ENCODE measurements at regions not wholly inside any gene's neighbourhood (a gene's known extent, or its start where the extent isn't known, plus 50 kb on each side); places are given as distances from the start of the nearest gene placed in this dataset.
"Not testable (repeated sequence)": the region's sequence is repeated elsewhere in the genome, so short reads cannot be mapped to it uniquely, and the experiment has no call there.

DNA sequence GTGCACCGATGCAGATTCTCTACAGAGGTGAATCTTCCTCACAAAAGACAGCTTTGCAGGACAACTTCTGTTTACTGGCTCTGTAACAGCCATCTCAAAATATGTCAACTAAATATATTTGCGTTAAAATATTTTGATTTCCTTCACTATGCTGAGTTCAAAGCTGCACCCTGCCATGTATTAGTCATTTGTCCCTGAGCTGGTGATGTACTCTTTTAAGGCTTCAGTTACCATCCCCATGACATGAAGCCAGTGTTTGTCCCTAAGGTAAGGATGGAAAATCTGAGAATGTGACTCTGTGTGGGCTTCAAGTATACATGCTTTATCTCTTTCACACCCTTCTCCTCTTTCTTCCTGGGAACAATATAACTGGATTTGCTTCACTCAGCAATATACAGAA lies 70.2 kb upstream of the BTG3 start:
- Histone ChIP-seq H3K18ac (ENCODE audit: low read depth in 1 of 2, low read length in 2 of 2) (no peak overlapping the region), H3K36me3 (ENCODE audit: control insufficient read depth in 1 of 2, insufficient read depth in 2 of 2, low read depth in 1 of 2, low read length in 2 of 2) (no peaks in the 10 kb centered on the region), H3K9ac (ENCODE audit: low read length) (no peak overlapping the region), H4K91ac (ENCODE audit: low read length) (no peak overlapping the region), H3K4ac (ENCODE audit: low read depth in 1 of 2, low read length in 2 of 2) (no peak overlapping the region), H3K4me3 (ENCODE audit: insufficient read depth in 1 of 2, low read depth in 1 of 2, low read length in 2 of 2) (no peak overlapping the region), H4K8ac (ENCODE audit: low read length) (no peak overlapping the region), H3K9me3 (ENCODE audit: control insufficient read depth, low read length) (peaks cover 4% of the 10 kb centered on the region), H2BK12ac (ENCODE audit: low read length in 2 of 2) (no peak overlapping the region), H2AK5ac (ENCODE audit: low read length, severe bottlenecking) (no peak overlapping the region), H3K79me1 (replicated peaks; ENCODE audit: low read length, poor library complexity, severe bottlenecking) (no peaks in the 10 kb centered on the region), H3K4me1 (ENCODE audit: control insufficient read depth, insufficient read depth, low read depth, low read length) (no peaks in the 10 kb centered on the region), H3K27ac (ENCODE audit: low read length, poor library complexity, severe bottlenecking) (no peak overlapping the region), H3K4me2 (ENCODE audit: low read length, poor library complexity, severe bottlenecking) (no peak overlapping the region), H2AFZ (ENCODE audit: low read depth, low read length) (no peak overlapping the region), H3K27me3 (ENCODE audit: control insufficient read depth in 1 of 2, insufficient read depth in 1 of 2, low read length in 2 of 2) (no peaks in the 10 kb centered on the region), H3K23ac (ENCODE audit: low read length in 2 of 2) (no peak overlapping the region), H3K14ac (ENCODE audit: low read length in 2 of 2) (no peak overlapping the region), H2BK15ac (ENCODE audit: low read depth, poor library complexity, severe bottlenecking) (no peak overlapping the region), H2BK5ac (ENCODE audit: low read depth, low read length, poor library complexity, severe bottlenecking) (no peak overlapping the region), H2BK120ac (ENCODE audit: low read depth, low read length) (no peak overlapping the region)
- DNase-seq = no peak
- 95% methylated on average over 2 of the region's 2 CpGs for WGBS

GRCh38 chr21:17679002-17679600 lies 66.4 kb upstream of the BTG3 start:
- Histone ChIP-seq H3K27me3 (ENCODE audit: control insufficient read depth in 1 of 2, insufficient read depth in 1 of 2, low read length in 2 of 2) (no peaks in the 10 kb centered on the region), H2BK5ac (ENCODE audit: low read depth, low read length, poor library complexity, severe bottlenecking) (no peak overlapping the region), H4K91ac (ENCODE audit: low read length) (no peak overlapping the region), H3K36me3 (ENCODE audit: control insufficient read depth in 1 of 2, insufficient read depth in 2 of 2, low read depth in 1 of 2, low read length in 2 of 2) (no peaks in the 10 kb centered on the region), H2BK15ac (ENCODE audit: low read depth, poor library complexity, severe bottlenecking) (no peak overlapping the region), H3K4me3 (ENCODE audit: insufficient read depth in 1 of 2, low read depth in 1 of 2, low read length in 2 of 2) (no peak overlapping the region), H3K4ac (ENCODE audit: low read depth in 1 of 2, low read length in 2 of 2) (no peak overlapping the region), H3K18ac (ENCODE audit: low read depth in 1 of 2, low read length in 2 of 2) (no peak overlapping the region), H2BK120ac (ENCODE audit: low read depth, low read length) (no peak overlapping the region), H3K4me2 (ENCODE audit: low read length, poor library complexity, severe bottlenecking) (no peak overlapping the region), H3K27ac (ENCODE audit: low read length, poor library complexity, severe bottlenecking) (no peak overlapping the region), H3K4me1 (ENCODE audit: control insufficient read depth, insufficient read depth, low read depth, low read length) (no peaks in the 10 kb centered on the region), H2AFZ (ENCODE audit: low read depth, low read length) (no peak overlapping the region), H3K79me1 (replicated peaks; ENCODE audit: low read length, poor library complexity, severe bottlenecking) (no peaks in the 10 kb centered on the region), H3K14ac (ENCODE audit: low read length in 2 of 2) (no peak overlapping the region), H2BK12ac (ENCODE audit: low read length in 2 of 2) (no peak overlapping the region), H4K8ac (ENCODE audit: low read length) (no peak overlapping the region), H2AK5ac (ENCODE audit: low read length, severe bottlenecking) (no peak overlapping the region), H3K9ac (ENCODE audit: low read length) (no peak overlapping the region), H3K9me3 (ENCODE audit: control insufficient read depth, low read length) (no peaks in the 10 kb centered on the region), H3K23ac (ENCODE audit: low read length in 2 of 2) (no peak overlapping the region)
- DNase-seq = peak; percentile 77
- WGBS = no CpG with 5 or more reads among the region's 1 CpG

GRCh38 chr21:17676930-17677329 lies 64.2 kb upstream of the BTG3 start:
- H4K8ac ChIP-seq (ENCODE audit: low read length); H3K27me3 ChIP-seq (ENCODE audit: control insufficient read depth in 1 of 2, insufficient read depth in 1 of 2, low read length in 2 of 2); H2AK5ac ChIP-seq (ENCODE audit: low read length, severe bottlenecking); H3K9me3 ChIP-seq (ENCODE audit: control insufficient read depth, low read length); H3K4ac ChIP-seq (ENCODE audit: low read depth in 1 of 2, low read length in 2 of 2); H3K36me3 ChIP-seq (ENCODE audit: control insufficient read depth in 1 of 2, insufficient read depth in 2 of 2, low read depth in 1 of 2, low read length in 2 of 2); H2BK5ac ChIP-seq (ENCODE audit: low read depth, low read length, poor library complexity, severe bottlenecking); H4K91ac ChIP-seq (ENCODE audit: low read length); H2BK12ac ChIP-seq (ENCODE audit: low read length in 2 of 2); DNase-seq; H3K9ac ChIP-seq (ENCODE audit: low read length); H3K14ac ChIP-seq (ENCODE audit: low read length in 2 of 2); H3K4me3 ChIP-seq (ENCODE audit: insufficient read depth in 1 of 2, low read depth in 1 of 2, low read length in 2 of 2); H3K18ac ChIP-seq (ENCODE audit: low read depth in 1 of 2, low read length in 2 of 2); H2BK120ac ChIP-seq (ENCODE audit: low read depth, low read length); H3K79me1 ChIP-seq (replicated peaks; ENCODE audit: low read length, poor library complexity, severe bottlenecking); H3K4me2 ChIP-seq (ENCODE audit: low read length, poor library complexity, severe bottlenecking); H2AFZ ChIP-seq (ENCODE audit: low read depth, low read length); H3K4me1 ChIP-seq (ENCODE audit: control insufficient read depth, insufficient read depth, low read depth, low read length); H3K23ac ChIP-seq (ENCODE audit: low read length in 2 of 2); H2BK15ac ChIP-seq (ENCODE audit: low read depth, poor library complexity, severe bottlenecking); H3K27ac ChIP-seq (ENCODE audit: low read length, poor library complexity, severe bottlenecking): not testable (repeated sequence)
- 93% methylated on average over 6 of the region's 11 CpGs for WGBS

GRCh38 chr21:17674106-17674505 lies 61.4 kb upstream of the BTG3 start:
- no peak overlapping the region for H2AFZ ChIP-seq (ENCODE audit: low read depth, low read length)
- no peak overlapping the region for H3K18ac ChIP-seq (ENCODE audit: low read depth in 1 of 2, low read length in 2 of 2)
- 40% methylated on average over 1 of the region's 4 CpGs for WGBS

More at GRCh38 chr21:17674106-17674505, 61.4 kb upstream of the BTG3 start:
- Histone ChIP-seq H3K79me1 (replicated peaks; ENCODE audit: low read length, poor library complexity, severe bottlenecking) (no peaks in the 10 kb centered on the region), H3K23ac (ENCODE audit: low read length in 2 of 2) (no peak overlapping the region), H3K9ac (ENCODE audit: low read length) (peak overlapping the region; percentile 53), H2BK120ac (ENCODE audit: low read depth, low read length) (no peak overlapping the region), H3K9me3 (ENCODE audit: control insufficient read depth, low read length) (no peaks in the 10 kb centered on the region), H2BK12ac (ENCODE audit: low read length in 2 of 2) (no peak overlapping the region), H2BK15ac (ENCODE audit: low read depth, poor library complexity, severe bottlenecking) (no peak overlapping the region), H3K36me3 (ENCODE audit: control insufficient read depth in 1 of 2, insufficient read depth in 2 of 2, low read depth in 1 of 2, low read length in 2 of 2) (no peaks in the 10 kb centered on the region), H2BK5ac (ENCODE audit: low read depth, low read length, poor library complexity, severe bottlenecking) (no peak overlapping the region), H4K91ac (ENCODE audit: low read length) (no peak overlapping the region), H2AK5ac (ENCODE audit: low read length, severe bottlenecking) (no peak overlapping the region), H3K27ac (ENCODE audit: low read length, poor library complexity, severe bottlenecking) (no peak overlapping the region), H4K8ac (ENCODE audit: low read length) (no peak overlapping the region), H3K4me1 (ENCODE audit: control insufficient read depth, insufficient read depth, low read depth, low read length) (no peaks in the 10 kb centered on the region), H3K4me3 (ENCODE audit: insufficient read depth in 1 of 2, low read depth in 1 of 2, low read length in 2 of 2) (no peak overlapping the region), H3K4me2 (ENCODE audit: low read length, poor library complexity, severe bottlenecking) (no peak overlapping the region), H3K4ac (ENCODE audit: low read depth in 1 of 2, low read length in 2 of 2) (no peak overlapping the region), H3K14ac (ENCODE audit: low read length in 2 of 2) (no peak overlapping the region), H3K27me3 (ENCODE audit: control insufficient read depth in 1 of 2, insufficient read depth in 1 of 2, low read length in 2 of 2) (peaks cover 2 to 3% of the 10 kb centered on the region in 2 experiments)
- no peak for DNase-seq

Data from mesenchymal stem cell (in vitro differentiated cells and primary cell).